GM12872 (cell line): ENCODE measurements at regions not wholly inside any gene's neighbourhood (a gene's known extent, or its start where the extent isn't known, plus 50 kb on each side); places are given as distances from the start of the nearest gene placed in this dataset.

ENCODE experiments used
- TF ChIP-seq, protein P1 (sequence below): IDR thresholded peaks from 3 replicates; pipeline ENCODE4 v1.5.1; 2011; ENCODE audit warnings: low read depth, mild to moderate bottlenecking, low read length, moderate library complexity; ENCODE audit not compliant: insufficient read depth

GRCh38 chr3:157836022-157836421, 270.2 kb downstream of the SHOX2 start:
- TF ChIP-seq, protein P1, sequence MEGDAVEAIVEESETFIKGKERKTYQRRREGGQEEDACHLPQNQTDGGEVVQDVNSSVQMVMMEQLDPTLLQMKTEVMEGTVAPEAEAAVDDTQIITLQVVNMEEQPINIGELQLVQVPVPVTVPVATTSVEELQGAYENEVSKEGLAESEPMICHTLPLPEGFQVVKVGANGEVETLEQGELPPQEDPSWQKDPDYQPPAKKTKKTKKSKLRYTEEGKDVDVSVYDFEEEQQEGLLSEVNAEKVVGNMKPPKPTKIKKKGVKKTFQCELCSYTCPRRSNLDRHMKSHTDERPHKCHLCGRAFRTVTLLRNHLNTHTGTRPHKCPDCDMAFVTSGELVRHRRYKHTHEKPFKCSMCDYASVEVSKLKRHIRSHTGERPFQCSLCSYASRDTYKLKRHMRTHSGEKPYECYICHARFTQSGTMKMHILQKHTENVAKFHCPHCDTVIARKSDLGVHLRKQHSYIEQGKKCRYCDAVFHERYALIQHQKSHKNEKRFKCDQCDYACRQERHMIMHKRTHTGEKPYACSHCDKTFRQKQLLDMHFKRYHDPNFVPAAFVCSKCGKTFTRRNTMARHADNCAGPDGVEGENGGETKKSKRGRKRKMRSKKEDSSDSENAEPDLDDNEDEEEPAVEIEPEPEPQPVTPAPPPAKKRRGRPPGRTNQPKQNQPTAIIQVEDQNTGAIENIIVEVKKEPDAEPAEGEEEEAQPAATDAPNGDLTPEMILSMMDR, result no peak

DNA sequence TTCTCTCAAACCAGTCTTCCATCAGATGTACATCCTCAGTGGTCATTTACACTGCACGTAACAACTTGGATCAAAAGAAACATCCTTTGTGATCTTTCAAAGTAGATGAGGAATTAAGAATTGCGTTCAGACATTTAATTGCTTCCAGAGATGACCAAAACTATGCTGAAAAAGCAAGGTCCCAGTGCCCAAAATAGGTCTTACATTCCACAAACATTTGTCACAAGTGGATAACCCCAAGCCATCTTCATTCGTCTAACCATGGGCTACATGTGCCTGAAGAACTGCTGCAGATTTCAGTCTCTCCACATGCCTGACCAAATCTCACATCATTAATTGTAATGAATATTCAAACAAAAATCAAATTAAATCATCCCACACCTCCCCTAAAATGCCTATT, 273.6 kb downstream of the SHOX2 start:
- TF ChIP-seq, protein P1, result no peak

DNA sequence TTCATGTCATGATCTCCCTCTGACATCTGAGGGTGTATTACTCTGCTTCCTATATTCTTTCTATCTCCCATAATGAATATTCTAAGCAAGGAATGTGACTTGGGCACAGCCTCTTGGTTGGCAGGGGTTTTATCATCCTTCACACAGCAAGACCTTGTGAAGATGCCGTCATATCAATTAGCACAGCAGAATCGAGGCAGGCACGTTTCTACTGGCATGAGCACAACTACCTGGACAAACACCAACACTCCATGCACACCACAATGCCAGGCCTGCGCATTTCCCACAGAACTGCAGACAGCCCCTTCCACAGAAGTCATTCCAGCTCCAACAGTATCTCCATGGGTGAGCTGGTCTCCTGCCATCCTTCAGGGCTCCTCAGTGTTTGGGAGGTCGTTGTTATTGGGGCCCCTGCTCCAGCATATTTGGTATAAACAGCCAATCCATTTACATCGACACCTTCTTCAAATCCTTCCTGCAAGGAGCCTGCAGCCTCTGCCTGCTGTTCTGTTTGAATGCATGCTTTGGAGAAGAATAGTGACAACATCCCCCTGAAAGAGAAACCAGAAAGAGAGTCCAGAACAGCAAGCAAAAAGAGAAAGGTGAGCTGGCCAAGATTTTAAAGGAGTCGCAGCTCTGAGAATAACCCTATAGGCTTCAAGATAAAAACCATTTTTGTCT, 275.5 kb downstream of the SHOX2 start:
- TF ChIP-seq, protein P1, result no peak

GRCh38 chr3:157829786-157830185, 276.4 kb downstream of the SHOX2 start:
- TF ChIP-seq, protein P1, result no peak

DNA sequence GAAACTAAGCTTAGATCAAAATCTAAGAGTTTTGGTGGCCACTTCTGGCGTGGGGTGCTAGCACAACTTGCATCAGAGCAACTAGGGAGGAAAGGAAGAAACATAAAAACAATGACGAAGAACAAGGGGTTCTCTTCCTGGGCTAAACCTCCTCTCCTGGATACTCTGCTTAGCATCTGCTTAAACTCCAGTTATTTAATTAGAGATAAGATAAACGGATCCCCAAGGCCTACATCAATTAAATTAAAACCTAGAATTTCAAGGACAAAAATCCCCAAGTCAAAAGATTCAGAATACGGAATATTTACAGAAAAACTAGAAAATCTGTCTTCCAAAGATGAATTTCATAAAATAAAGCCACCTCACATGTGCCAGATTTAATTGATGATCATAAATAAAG, 281.9 kb downstream of the SHOX2 start:
- TF ChIP-seq, protein P1, result no peak

- TF ChIP-seq, protein P1, result no peak
These were observed 283.2 kb downstream of the SHOX2 start for GRCh38 chr3:157823050-157823449.

- TF ChIP-seq, protein P1, result no peak
These were observed 286.1 kb downstream of the SHOX2 start for GRCh38 chr3:157820157-157820517.
